ENCODE measurements at regions not wholly inside any gene's neighbourhood (a gene's known extent, or its start where the extent isn't known, plus 50 kb on each side); places are given as distances from the start of the nearest gene placed in this dataset.

DNA sequence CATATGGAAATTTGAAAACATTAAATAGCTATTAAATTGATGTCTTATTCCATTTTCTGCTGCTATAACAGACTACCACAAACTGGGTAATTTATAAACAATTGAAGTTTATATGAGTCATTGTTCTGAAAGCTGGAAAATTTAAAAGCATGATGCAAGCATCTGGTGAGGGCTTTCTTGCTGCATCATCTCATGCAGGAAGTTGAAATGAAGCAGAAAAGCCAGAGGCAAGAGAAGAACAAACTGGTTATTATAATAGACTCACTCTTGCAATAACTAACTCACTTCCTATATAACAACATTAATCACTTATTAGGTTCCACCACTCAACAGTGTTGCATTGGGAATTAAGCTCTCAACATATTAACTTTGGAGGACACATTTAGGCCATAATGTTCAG is 1277.4 kb downstream of the LRFN5 start:
- H2AFZ ChIP-seq (ENCODE audit: low read length): no peak overlapping the region
- FAIRE-seq (no peak), DNase-seq (ENCODE audit: low spot score) (no peak), ATAC-seq (no peak)
- H3K79me2 ChIP-seq (ENCODE audit: insufficient read depth, low read length): no peaks in the 10 kb centered on the region
- BruUV-seq (replicated peaks): no TSS peak
- no peaks in the 10 kb centered on the region for H3K27me3 ChIP-seq (ENCODE audit: control insufficient read depth in 1 of 2, insufficient read depth in 2 of 2, low read length in 2 of 2)
- ChIA-PET POLR2A (no interaction called here), CTCF (ENCODE audit: low intra/inter-chr PET ratio, low total read pairs) (no interaction called here)
- H3K4me3 ChIP-seq (replicated peaks in 1 of 3; ENCODE audit: insufficient read depth in 1 of 3, low read depth in 2 of 3, low read length in 3 of 3): no peak overlapping the region
- no peak overlapping the region for H3K4me2 ChIP-seq (ENCODE audit: low read depth, low read length)
- no peak overlapping the region for H3K9ac ChIP-seq (ENCODE audit: insufficient read depth, low read depth, low read length)
- intact Hi-C loops (cut with micrococcal nuclease; ENCODE audit: unreplicated experiment) (no loop called here), in situ Hi-C loops (cut with HindIII; ENCODE audit: extremely low pct_ligation_motif_present, low pct_unique_long_range_greater_than_20kb) (no loop called here)
- no peaks in the 10 kb centered on the region for H3K36me3 ChIP-seq (replicated peaks in 1 of 2; ENCODE audit: control insufficient read depth in 1 of 2, insufficient read depth in 2 of 2, low read length in 2 of 2)
- H4K20me1 ChIP-seq (ENCODE audit: insufficient read depth, low read length): no peaks in the 10 kb centered on the region
- no peaks in the 10 kb centered on the region for H3K4me1 ChIP-seq (ENCODE audit: insufficient read depth, low read length)
- H3K9me3 ChIP-seq (ENCODE audit: low read length): peaks cover 83% of the 10 kb centered on the region
- no peak overlapping the region for H3K27ac ChIP-seq (ENCODE audit: extremely low read length, insufficient read depth, low read length)
- TF ChIP-seq PLRG1 (conservative IDR thresholded peaks at IDR 0.05) (no peak), HOXA7 (CRISPR knock-in tag; IDR thresholded peaks at IDR 0.05) (no peak), FOXP4 (CRISPR knock-in tag; IDR thresholded peaks at IDR 0.05) (no peak), ZNF383 (CRISPR knock-in tag; IDR thresholded peaks at IDR 0.05; ENCODE audit: borderline replicate concordance) (no peak), ZFX (CRISPR knock-in tag; IDR thresholded peaks at IDR 0.05; ENCODE audit: low read depth) (no peak), GMEB1 (CRISPR knock-in tag; IDR thresholded peaks at IDR 0.05; ENCODE audit: borderline replicate concordance) (no peak), ZNF879 (CRISPR knock-in tag; IDR thresholded peaks at IDR 0.05) (no peak)
- TF ChIP-seq, protein P1, sequence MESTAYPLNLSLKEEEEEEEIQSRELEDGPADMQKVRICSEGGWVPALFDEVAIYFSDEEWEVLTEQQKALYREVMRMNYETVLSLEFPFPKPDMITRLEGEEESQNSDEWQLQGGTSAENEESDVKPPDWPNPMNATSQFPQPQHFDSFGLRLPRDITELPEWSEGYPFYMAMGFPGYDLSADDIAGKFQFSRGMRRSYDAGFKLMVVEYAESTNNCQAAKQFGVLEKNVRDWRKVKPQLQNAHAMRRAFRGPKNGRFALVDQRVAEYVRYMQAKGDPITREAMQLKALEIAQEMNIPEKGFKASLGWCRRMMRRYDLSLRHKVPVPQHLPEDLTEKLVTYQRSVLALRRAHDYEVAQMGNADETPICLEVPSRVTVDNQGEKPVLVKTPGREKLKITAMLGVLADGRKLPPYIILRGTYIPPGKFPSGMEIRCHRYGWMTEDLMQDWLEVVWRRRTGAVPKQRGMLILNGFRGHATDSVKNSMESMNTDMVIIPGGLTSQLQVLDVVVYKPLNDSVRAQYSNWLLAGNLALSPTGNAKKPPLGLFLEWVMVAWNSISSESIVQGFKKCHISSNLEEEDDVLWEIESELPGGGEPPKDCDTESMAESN (CRISPR knock-in tag; conservative IDR thresholded peaks at IDR 0.05): no peak
